Panc1 (cell line): ENCODE measurements at regions not wholly inside any gene's neighbourhood (a gene's known extent, or its start where the extent isn't known, plus 50 kb on each side); places are given as distances from the start of the nearest gene placed in this dataset.

Source experiments
- POLR2AphosphoS5 ChIP-seq: IDR thresholded peaks from 2 replicates; pipeline ENCODE4 v1.6.1; 2012; ENCODE audit warnings: mild to moderate bottlenecking, low read depth, low read length, moderate library complexity
- SIN3A ChIP-seq: IDR thresholded peaks from 2 replicates; pipeline ENCODE4 v1.6.1; 2012; ENCODE audit warnings: low read depth, mild to moderate bottlenecking, low read length, moderate library complexity, borderline replicate concordance; ENCODE audit not compliant: insufficient read depth
- TCF7L2 ChIP-seq: IDR thresholded peaks from 2 replicates; pipeline ENCODE4 v1.6.1; 2011; ENCODE audit warnings: mild to moderate bottlenecking, low read depth, low read length, inconsistent platforms
- TF ChIP-seq, protein P1 (sequence below): fragments of 450-650 bp; IDR thresholded peaks from 2 replicates; pipeline ENCODE4 v1.5.1; 2017; ENCODE audit warnings: mild to moderate bottlenecking
- TF ChIP-seq, protein P2 (sequence below), 2 experiments: IDR thresholded peaks; 2 replicates each; pipeline ENCODE4 v1.6.1; 2011 to 2012; ENCODE audit warnings: low read depth in 2 of 2, control low read depth in 1 of 2, low read length in 1 of 2, mild to moderate bottlenecking in 1 of 2, moderate library complexity in 1 of 2; ENCODE audit not compliant: insufficient read depth in 1 of 2

DNA sequence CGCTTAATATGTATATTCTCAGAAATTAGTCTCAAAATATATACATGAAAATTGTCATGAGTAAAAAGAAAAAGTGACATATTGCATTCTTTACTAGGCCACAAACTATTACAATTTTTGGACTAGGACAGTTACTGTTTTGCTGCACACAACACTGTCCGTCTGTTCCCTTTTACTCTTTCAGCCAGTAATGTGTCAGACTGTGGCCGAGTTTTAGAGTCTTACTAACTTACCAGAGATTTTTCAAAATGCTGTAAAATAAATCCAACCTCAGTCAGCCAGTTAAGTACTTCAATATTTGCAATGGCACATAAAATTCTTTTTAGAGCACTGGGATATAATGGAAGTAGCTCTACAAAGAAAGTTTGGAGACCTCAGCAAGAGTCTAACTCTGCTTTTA, 380.3 kb upstream of the IL12A start:
- TF ChIP-seq, protein P1, sequence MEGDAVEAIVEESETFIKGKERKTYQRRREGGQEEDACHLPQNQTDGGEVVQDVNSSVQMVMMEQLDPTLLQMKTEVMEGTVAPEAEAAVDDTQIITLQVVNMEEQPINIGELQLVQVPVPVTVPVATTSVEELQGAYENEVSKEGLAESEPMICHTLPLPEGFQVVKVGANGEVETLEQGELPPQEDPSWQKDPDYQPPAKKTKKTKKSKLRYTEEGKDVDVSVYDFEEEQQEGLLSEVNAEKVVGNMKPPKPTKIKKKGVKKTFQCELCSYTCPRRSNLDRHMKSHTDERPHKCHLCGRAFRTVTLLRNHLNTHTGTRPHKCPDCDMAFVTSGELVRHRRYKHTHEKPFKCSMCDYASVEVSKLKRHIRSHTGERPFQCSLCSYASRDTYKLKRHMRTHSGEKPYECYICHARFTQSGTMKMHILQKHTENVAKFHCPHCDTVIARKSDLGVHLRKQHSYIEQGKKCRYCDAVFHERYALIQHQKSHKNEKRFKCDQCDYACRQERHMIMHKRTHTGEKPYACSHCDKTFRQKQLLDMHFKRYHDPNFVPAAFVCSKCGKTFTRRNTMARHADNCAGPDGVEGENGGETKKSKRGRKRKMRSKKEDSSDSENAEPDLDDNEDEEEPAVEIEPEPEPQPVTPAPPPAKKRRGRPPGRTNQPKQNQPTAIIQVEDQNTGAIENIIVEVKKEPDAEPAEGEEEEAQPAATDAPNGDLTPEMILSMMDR, result no peak
- TF ChIP-seq SIN3A (no peak), POLR2AphosphoS5 (no peak), TCF7L2 (no peak)
- TF ChIP-seq, protein P2, sequence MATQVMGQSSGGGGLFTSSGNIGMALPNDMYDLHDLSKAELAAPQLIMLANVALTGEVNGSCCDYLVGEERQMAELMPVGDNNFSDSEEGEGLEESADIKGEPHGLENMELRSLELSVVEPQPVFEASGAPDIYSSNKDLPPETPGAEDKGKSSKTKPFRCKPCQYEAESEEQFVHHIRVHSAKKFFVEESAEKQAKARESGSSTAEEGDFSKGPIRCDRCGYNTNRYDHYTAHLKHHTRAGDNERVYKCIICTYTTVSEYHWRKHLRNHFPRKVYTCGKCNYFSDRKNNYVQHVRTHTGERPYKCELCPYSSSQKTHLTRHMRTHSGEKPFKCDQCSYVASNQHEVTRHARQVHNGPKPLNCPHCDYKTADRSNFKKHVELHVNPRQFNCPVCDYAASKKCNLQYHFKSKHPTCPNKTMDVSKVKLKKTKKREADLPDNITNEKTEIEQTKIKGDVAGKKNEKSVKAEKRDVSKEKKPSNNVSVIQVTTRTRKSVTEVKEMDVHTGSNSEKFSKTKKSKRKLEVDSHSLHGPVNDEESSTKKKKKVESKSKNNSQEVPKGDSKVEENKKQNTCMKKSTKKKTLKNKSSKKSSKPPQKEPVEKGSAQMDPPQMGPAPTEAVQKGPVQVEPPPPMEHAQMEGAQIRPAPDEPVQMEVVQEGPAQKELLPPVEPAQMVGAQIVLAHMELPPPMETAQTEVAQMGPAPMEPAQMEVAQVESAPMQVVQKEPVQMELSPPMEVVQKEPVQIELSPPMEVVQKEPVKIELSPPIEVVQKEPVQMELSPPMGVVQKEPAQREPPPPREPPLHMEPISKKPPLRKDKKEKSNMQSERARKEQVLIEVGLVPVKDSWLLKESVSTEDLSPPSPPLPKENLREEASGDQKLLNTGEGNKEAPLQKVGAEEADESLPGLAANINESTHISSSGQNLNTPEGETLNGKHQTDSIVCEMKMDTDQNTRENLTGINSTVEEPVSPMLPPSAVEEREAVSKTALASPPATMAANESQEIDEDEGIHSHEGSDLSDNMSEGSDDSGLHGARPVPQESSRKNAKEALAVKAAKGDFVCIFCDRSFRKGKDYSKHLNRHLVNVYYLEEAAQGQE (IDR thresholded peaks at IDR 0.05; ENCODE audit: insufficient read depth in 1 of 2, low read depth in 2 of 2, low read length in 1 of 2), result no peak
